ENCODE measurements at regions not wholly inside any gene's neighbourhood (a gene's known extent, or its start where the extent isn't known, plus 50 kb on each side); places are given as distances from the start of the nearest gene placed in this dataset.

- ChIA-PET CTCF (ENCODE audit: unreplicated experiment) (no interaction called here), POLR2A (no interaction called here)
- Histone ChIP-seq H3K27ac (ENCODE audit: low read depth, low read length, poor library complexity, severe bottlenecking) (no peak overlapping the region), H2AFZ (ENCODE audit: low read length) (no peak overlapping the region), H3K36me3 (ENCODE audit: insufficient read depth, low read length) (no peaks in the 10 kb centered on the region), H3K4me3 (ENCODE audit: low read depth, low read length, poor library complexity, severe bottlenecking) (no peak overlapping the region), H4K20me1 (ENCODE audit: insufficient read depth, low read length) (no peaks in the 10 kb centered on the region), H3K4me1 (ENCODE audit: insufficient read depth, low read length, poor library complexity, severe bottlenecking) (no peaks in the 10 kb centered on the region), H3K9me2 (ENCODE audit: insufficient read depth, low read length) (no peaks in the 10 kb centered on the region), H3K79me2 (ENCODE audit: insufficient read depth, low read depth, low read length) (no peaks in the 10 kb centered on the region), H3K4me2 (ENCODE audit: low read length) (no peak overlapping the region), H3K9me3 (ENCODE audit: low read length) (no peaks in the 10 kb centered on the region)
- BruUV-seq (replicated peaks), result no TSS peak
- no peak for DNase-seq (ENCODE audit: low spot score)
- intact Hi-C loops (cut with micrococcal nuclease; ENCODE audit: unreplicated experiment), result no loop called here
- no peak for TF ChIP-seq EZH2phosphoT487 (IDR thresholded peaks at IDR 0.05; ENCODE audit: borderline replicate concordance, low read depth, low read length)
- no peak for TF ChIP-seq CTCF (conservative IDR thresholded peaks at IDR 0.05; ENCODE audit: low read length)
These were observed 63.6 kb upstream of the NOX3 start for GRCh38 chr6:155519176-155519738.

- H3K4me3 ChIP-seq (ENCODE audit: low read depth, low read length, poor library complexity, severe bottlenecking), result no peak overlapping the region
- no peak overlapping the region for H3K27ac ChIP-seq (ENCODE audit: low read depth, low read length, poor library complexity, severe bottlenecking)
- no peaks in the 10 kb centered on the region for H3K4me1 ChIP-seq (ENCODE audit: insufficient read depth, low read length, poor library complexity, severe bottlenecking)
- no TSS peak for BruUV-seq (replicated peaks)
- H2AFZ ChIP-seq (ENCODE audit: low read length), result no peak overlapping the region
- POLR2A ChIA-PET, result no interaction called here
- no peaks in the 10 kb centered on the region for H4K20me1 ChIP-seq (ENCODE audit: insufficient read depth, low read length)
- no peaks in the 10 kb centered on the region for H3K9me2 ChIP-seq (ENCODE audit: insufficient read depth, low read length)
- TF ChIP-seq EZH2phosphoT487 (IDR thresholded peaks at IDR 0.05; ENCODE audit: borderline replicate concordance, low read depth, low read length) (no peak), CTCF (conservative IDR thresholded peaks at IDR 0.05; ENCODE audit: low read length) (no peak)
- no peaks in the 10 kb centered on the region for H3K9me3 ChIP-seq (ENCODE audit: low read length)
- no peak for DNase-seq (ENCODE audit: low spot score)
- intact Hi-C loops (cut with micrococcal nuclease; ENCODE audit: unreplicated experiment), result no loop called here
- no peaks in the 10 kb centered on the region for H3K79me2 ChIP-seq (ENCODE audit: insufficient read depth, low read depth, low read length)
- CTCF ChIA-PET (ENCODE audit: unreplicated experiment), result no interaction called here
- H3K36me3 ChIP-seq (ENCODE audit: insufficient read depth, low read length), result no peaks in the 10 kb centered on the region
- H3K4me2 ChIP-seq (ENCODE audit: low read length), result no peak overlapping the region
These were observed 61.7 kb upstream of the NOX3 start for GRCh38 chr6:155517294-155517693.

GRCh38 chr6:155510879-155511278, 55.2 kb upstream of the NOX3 start:
- H3K79me2 ChIP-seq (ENCODE audit: insufficient read depth, low read depth, low read length), result no peaks in the 10 kb centered on the region
- H3K4me3 ChIP-seq (ENCODE audit: low read depth, low read length, poor library complexity, severe bottlenecking), result no peak overlapping the region
- intact Hi-C loops (cut with micrococcal nuclease; ENCODE audit: unreplicated experiment), result no loop called here
- BruUV-seq (replicated peaks), result no TSS peak
- H3K4me2 ChIP-seq (ENCODE audit: low read length), result no peak overlapping the region
- no peak for TF ChIP-seq CTCF (conservative IDR thresholded peaks at IDR 0.05; ENCODE audit: low read length)
- no peak for TF ChIP-seq EZH2phosphoT487 (IDR thresholded peaks at IDR 0.05; ENCODE audit: borderline replicate concordance, low read depth, low read length)
- H3K9me2 ChIP-seq (ENCODE audit: insufficient read depth, low read length), result no peaks in the 10 kb centered on the region
- no peak for DNase-seq (ENCODE audit: low spot score)
- H3K27ac ChIP-seq (ENCODE audit: low read depth, low read length, poor library complexity, severe bottlenecking), result no peak overlapping the region
- H3K36me3 ChIP-seq (ENCODE audit: insufficient read depth, low read length), result no peaks in the 10 kb centered on the region
- peak overlapping the region; percentile 41; the same call in 1 of the 2 replicates for H2AFZ ChIP-seq (ENCODE audit: low read length)
- H3K4me1 ChIP-seq (ENCODE audit: insufficient read depth, low read length, poor library complexity, severe bottlenecking), result no peaks in the 10 kb centered on the region
- CTCF ChIA-PET (ENCODE audit: unreplicated experiment), result no interaction called here
- H3K9me3 ChIP-seq (ENCODE audit: low read length), result no peaks in the 10 kb centered on the region
- no peaks in the 10 kb centered on the region for H4K20me1 ChIP-seq (ENCODE audit: insufficient read depth, low read length)
- POLR2A ChIA-PET, result interaction anchor here (1.0 kb wide), 1 partner anchor 591 kb away, joined by 3 read pairs; no protein-coding TSS in a partner anchor

Data from OCI-LY7 (cell line).